SHP77 treated with DMSO at 0.1 percent for 48 hours (cell line): ENCODE measurements at regions not wholly inside any gene's neighbourhood (a gene's known extent, or its start where the extent isn't known, plus 50 kb on each side); places are given as distances from the start of the nearest gene placed in this dataset.

Experiments used
- DNase-seq: peaks from one replicate; lab custom pipeline; 2025; lab: John Stamatoyannopoulos, UW

DNA sequence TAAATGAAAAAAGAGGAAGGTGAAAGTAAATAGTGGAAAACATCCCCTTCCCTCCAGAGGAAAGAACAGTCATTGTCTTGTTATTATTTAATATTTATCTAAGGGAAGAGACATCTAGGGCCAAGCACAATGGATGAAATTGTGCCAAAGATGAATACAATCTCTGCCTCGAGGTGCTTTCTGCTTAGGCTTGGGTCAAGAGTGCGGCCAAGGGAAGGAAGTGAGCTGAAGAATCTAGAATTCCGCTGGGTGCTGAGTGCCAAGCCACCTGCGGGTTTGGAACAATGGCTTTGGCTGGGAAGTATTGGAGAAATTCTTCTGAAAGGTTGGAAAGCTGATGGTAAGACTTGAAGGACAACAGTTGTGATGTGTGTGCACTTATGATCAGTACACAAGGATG, 531.3 kb upstream of the FZD8 start:
- DNase-seq = no peak

DNA sequence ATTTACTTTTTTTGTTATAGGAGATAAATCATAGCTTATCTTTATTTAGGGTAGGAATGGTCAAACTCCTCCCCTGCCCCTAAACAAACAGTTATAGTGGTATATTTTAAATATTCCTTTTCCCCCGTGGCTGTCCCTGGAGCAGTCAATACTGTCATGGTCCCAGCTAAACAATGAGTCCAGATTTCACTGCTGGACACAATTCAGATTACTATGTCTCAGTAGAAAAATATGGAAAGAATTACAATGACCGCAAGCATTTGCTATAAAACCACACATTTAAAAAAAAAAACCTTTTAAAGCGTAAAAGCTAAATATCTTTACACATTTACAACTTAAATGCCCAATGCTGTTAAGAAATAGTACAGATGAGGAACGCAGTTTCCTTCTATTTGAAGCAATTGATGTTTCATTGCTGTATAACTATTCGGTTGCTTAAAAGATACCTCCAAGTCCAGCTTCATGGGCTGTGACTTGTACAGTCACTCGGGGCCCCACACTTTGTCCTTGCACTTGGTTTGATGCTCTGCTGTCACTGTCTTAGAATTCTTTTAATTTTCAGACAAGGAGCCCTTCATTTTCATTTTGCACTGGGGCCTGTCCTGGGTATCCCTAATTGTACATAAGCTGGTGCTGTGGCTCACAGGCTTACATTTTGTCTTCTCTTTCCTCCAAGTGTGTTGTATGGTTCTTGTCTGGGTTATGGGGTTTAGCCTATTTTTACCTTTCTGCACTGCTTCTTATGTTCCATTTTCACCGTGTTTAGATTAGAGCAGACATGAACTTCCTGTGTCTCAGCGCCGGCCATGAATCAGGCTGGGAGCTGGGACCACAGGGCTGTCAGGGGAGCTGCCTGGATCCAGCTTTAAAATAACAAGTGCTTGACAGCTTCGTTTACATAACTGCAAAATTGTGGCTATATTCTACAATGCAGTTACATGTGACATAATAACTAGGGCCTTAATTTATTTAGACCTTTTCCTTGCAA, 530.2 kb upstream of the FZD8 start:
- DNase-seq = no peak

- no peak for DNase-seq
These were observed 529.5 kb upstream of the FZD8 start for GRCh38 chr10:36171556-36171952.

GRCh38 chr10:36170943-36171501, 528.9 kb upstream of the FZD8 start:
- no peak for DNase-seq

DNA sequence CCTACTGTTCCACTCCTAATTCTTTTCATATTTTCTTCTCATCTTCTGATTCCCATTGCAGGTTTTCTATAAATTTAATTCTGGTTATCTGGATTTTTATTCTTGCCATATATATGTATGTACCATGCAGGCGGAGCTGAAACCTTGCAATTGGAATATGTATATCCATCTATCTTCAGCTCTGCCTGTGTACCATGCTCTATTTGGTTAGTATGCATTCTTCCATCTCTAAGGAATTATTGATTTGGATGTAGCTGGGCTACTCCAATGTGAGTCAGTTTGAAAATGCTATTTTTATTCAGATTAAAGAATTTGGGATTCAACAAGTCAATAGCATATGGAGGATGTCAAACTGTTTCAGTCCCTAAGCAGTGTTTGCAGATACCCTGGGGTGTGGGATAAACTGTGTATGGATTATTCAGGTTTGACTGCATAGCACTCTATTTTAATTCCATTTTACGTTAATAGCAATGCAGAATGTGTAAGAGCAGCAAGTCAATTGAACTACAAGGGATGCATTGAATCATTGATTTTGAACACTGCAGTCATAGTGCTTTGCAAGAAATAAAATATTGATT, 528.1 kb upstream of the FZD8 start:
- DNase-seq = no peak

GRCh38 chr10:36168777-36169176, 526.7 kb upstream of the FZD8 start:
- DNase-seq = no peak

GRCh38 chr10:36164556-36165504, 522.7 kb upstream of the FZD8 start:
- DNase-seq = no peak

GRCh38 chr10:36163827-36164226, 521.7 kb upstream of the FZD8 start:
- DNase-seq = no peak

DNA sequence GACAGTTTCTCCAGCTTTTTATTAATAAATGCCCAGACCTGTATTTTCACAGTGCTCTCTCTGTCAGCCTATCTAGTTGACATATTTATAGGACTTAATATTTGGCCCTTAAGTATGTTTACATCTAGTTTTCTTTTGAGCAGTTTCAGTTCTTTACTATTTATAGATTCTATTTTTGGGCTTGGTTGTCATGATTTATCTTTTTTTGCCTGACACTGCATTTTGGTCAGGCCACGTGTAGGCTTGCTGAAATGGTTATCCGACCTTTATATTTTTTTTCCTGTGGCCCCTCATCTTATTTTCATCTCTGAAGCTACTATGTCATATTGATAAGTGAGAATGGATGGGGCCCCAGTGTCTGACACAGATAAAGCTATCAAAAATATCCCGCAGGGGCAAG, 515.4 kb upstream of the FZD8 start:
- DNase-seq = no peak

DNA sequence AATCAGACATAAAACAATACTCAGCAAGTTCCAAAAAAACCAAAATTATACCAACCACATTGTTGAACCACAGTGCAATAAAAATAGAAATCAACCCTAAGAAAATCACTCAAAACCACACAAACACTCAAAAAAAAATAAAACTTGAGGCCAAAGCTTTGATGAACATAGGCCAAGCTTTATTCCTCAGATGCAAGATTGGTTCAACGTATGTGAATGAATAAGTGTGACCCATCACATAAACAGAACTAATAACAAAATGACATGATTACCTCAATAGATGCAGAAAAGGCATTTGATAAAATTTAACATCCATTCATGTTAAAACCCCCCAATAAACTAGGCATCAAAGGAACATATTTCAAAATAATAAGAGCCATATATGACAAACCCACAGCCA, 506.1 kb upstream of the FZD8 start:
- DNase-seq = no peak

DNA sequence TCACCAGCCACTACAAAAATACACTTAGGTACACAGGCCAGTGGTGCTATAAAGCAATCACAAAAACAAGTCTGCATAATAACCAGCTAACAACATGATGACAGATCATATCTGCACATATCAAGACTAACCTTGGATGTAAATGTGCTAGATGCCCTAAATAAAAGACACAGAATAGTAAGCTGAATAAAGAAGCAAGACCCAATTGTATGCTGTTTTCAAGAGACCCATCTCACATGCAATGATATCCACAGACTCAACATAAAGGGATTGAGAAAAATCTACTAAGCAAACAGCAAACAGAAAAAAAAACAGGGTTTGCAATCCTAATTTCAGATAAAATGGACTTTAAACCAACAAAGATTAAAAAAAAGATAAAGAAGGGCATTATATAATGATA, 505.4 kb upstream of the FZD8 start:
- no peak for DNase-seq

GRCh38 chr10:36141856-36142560, 499.9 kb upstream of the FZD8 start:
- no peak for DNase-seq

DNA sequence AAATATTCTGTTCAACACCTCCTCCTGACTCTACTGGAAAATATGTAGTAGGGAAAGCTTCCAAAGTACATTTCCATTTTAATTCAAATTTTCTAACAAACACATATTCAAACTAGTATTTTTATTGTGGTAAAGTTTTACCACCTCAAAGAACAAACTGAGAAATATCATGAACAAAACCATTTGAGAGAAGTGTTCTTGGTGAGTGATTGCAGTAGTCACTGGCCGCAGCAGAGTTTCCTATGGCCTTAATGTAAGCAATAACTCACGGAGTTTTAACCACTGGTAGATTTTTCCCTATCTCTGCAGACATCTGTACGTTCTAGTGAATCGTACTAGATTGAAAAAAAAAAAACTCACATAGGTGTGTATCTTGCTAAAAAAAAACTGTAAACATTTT, 487.0 kb upstream of the FZD8 start:
- DNase-seq = no peak

- DNase-seq = no peak
These were observed 484.0 kb upstream of the FZD8 start for GRCh38 chr10:36126076-36126475.

GRCh38 chr10:36119455-36119854, 477.4 kb upstream of the FZD8 start:
- no peak for DNase-seq

DNA sequence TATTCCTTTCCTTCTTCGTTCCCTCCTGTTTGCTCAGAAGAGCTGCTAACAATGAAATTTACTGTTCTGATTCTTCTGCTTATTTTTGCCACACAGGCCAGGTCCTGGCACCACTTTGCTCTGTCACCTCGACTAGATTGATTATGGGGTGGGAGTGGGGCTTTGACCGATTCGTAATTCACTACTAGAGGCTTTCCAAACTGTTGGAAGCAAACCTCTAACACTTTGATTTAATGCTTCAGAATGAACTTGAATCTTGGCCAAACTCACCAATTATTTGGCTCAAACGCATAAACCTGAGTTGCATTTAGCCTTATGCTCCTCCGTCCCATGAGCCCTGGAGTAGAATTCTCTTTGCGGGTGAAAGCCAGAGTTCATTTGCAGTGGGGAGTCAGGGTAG, 476.2 kb upstream of the FZD8 start:
- no peak for DNase-seq

GRCh38 chr10:36117890-36118289, 475.8 kb upstream of the FZD8 start:
- no peak for DNase-seq

- DNase-seq = no peak
These were observed 475.1 kb upstream of the FZD8 start for GRCh38 chr10:36117231-36117630.

DNA sequence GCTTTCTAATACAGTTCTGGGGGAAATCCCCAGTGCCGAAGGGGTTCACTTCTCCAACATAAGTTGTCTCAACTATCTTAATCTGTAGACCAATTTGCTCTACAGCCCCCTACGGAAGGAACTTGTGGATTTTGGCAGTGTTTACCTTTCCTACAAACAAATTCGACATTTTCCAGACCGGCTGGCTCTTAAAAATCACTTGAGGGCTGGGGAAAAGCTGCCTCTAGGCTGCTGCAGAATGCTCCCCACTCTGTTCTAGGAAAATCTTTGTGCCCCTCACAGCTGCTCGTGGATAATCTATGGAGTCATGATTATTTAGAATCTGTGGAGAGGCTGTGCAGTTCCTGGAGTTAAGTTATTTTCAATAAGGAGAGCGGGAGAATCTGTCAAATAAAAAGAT, 474.6 kb upstream of the FZD8 start:
- DNase-seq = no peak

- no peak for DNase-seq
These were observed 473.9 kb upstream of the FZD8 start for GRCh38 chr10:36116040-36116439.

DNA sequence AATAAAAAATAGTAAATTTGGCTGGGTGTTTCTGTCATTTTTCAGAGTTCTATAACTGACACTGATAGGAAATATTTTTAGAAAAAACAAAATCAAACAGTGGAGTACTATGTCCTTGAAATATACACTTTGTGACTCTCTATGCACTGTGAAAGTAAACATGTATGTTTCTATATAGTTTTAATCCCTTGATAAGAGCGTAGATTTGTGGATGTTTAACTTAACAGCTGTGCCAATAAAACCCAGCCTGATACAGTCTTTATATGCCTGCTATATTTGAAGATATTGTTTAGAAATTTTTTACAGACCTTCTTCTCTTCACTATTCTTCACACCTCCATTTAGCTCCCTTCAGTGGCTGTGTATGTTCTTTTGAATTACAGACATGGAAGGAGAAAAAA, 473.3 kb upstream of the FZD8 start:
- no peak for DNase-seq

DNA sequence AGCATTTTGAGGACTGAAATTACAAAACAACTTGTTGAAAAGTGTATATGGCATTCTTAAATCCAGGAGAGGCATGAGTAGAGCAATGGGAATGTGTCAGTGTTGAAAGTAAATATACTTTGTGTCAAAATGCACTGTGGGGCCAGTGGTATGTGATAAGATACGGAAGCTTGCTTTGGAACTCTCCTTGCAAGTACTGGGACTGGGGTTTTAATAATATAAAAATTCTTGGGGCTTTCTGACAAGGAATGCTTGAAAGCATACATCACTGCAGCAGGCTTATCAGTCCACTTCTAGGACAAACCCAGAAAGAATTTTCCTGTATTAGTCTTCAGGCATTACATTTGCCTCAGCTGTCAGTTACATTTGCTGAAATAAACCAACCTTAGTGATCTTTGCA, 472.8 kb upstream of the FZD8 start:
- no peak for DNase-seq
